Motor neuron (in vitro differentiated cells): ENCODE measurements at regions not wholly inside any gene's neighbourhood (a gene's known extent, or its start where the extent isn't known, plus 50 kb on each side); places are given as distances from the start of the nearest gene placed in this dataset.
A peak's percentile ranks its signal among the peaks of the same experiment; 100 is the strongest.

Experiments used
- ATAC-seq, 8 experiments: fragments of 200-7000 bp; cut with Tn5 transposase; replicated peaks in 6 of 8; 2 replicates each; pipeline ENCODE4 v1.8.0; 2021; ENCODE audit warnings: mild to moderate bottlenecking in 8 of 8, moderate library complexity in 8 of 8
- H3K27ac ChIP-seq, 2 donors: fragments of 250-450 bp; sonication (Bioruptor Pico); 2 replicates each; pipeline ENCODE4 v1.9.0; 2021; ENCODE audit warnings: antibody characterized with exemption in 2 of 2, mild to moderate bottlenecking in 2 of 2, moderate library complexity in 1 of 2
- H3K4me1 ChIP-seq, 2 donors: fragments of 250-450 bp; sonication (Bioruptor Pico); replicated peaks in 1 of 2; 2 replicates each; pipeline ENCODE4 v1.6.1; 2021; ENCODE audit warnings: antibody characterized with exemption in 2 of 2, mild to moderate bottlenecking in 2 of 2, moderate library complexity in 1 of 2
- H3K4me3 ChIP-seq, 5 donors: fragments of 250-450 bp; sonication (Bioruptor Pico); 2 replicates each; pipeline ENCODE4 v1.9.0; 2021; ENCODE audit warnings: antibody characterized with exemption in 5 of 5, mild to moderate bottlenecking in 5 of 5, moderate library complexity in 4 of 5
- WGBS, 10 experiments: fragments of 450-650 bp; shearing (Covaris generic); methylation state at CpG; one replicate each; pipeline ENCODE4 v1.0.0; 2022; 5-methylcytosine and 5-hydroxymethylcytosine counted together
- in situ Hi-C, 9 experiments: fragments of 400-800 bp; cut with MboI; loops; one replicate each; pipeline ENCODE4 v1.15.0; 2021; ENCODE audit warnings: low sequenced_read_pairs in 9 of 9, low pct_unique_long_range_greater_than_20kb in 2 of 9; ENCODE audit not compliant: unreplicated experiment in 9 of 9

- Histone ChIP-seq H3K4me1 (no peaks in the 10 kb centered on the region), H3K4me3 (no peak overlapping the region), H3K27ac (no peak overlapping the region)
- WGBS, 10 experiments: 0 to 75% (median 33%) methylated on average over 1 of the region's 1 CpG; no CpG with 5 or more reads in 1 of the 10 experiments
- in situ Hi-C loops: no loop called here
- no peak for ATAC-seq
These were observed 143.5 kb upstream of the CNTN4 start for GRCh38 chr3:1955170-1955569.

DNA sequence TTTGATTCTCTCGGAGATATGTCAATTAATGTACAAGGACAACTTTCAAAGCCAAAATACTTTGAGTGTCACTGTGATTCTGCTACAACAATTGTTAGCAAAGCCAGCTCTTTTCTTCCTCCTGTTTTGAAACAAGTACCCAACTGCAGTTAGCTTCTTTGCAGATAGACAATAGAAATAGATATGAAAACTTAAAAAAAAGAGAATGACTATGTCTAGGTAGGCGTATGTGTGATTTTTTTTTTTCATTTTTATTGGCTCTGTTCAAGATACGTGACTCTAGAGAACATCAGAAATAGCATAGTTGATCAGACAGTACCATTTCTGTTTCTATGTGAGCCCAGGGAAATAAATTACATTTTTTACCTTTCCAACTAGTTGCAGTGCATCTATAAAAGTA, 142.9 kb upstream of the CNTN4 start:
- no peak for ATAC-seq
- in situ Hi-C loops: no loop called here
- Histone ChIP-seq H3K4me1 (no peaks in the 10 kb centered on the region), H3K4me3 (no peak overlapping the region), H3K27ac (no peak overlapping the region)
- WGBS, 10 experiments: 3 to 100% (median 70%) methylated on average over 2 to 3 of the region's 3 CpGs

- no peaks in the 10 kb centered on the region for H3K4me1 ChIP-seq
- H3K4me3 ChIP-seq: no peak overlapping the region
- ATAC-seq: no peak
- no peak overlapping the region for H3K27ac ChIP-seq
- 8 to 79% (median 42%) methylated on average over 1 to 3 of the region's 3 CpGs; no CpG with 5 or more reads in 1 of the 10 experiments for WGBS, 10 experiments
- in situ Hi-C loops: no loop called here
These were observed 138.2 kb upstream of the CNTN4 start for GRCh38 chr3:1960506-1960905.

DNA sequence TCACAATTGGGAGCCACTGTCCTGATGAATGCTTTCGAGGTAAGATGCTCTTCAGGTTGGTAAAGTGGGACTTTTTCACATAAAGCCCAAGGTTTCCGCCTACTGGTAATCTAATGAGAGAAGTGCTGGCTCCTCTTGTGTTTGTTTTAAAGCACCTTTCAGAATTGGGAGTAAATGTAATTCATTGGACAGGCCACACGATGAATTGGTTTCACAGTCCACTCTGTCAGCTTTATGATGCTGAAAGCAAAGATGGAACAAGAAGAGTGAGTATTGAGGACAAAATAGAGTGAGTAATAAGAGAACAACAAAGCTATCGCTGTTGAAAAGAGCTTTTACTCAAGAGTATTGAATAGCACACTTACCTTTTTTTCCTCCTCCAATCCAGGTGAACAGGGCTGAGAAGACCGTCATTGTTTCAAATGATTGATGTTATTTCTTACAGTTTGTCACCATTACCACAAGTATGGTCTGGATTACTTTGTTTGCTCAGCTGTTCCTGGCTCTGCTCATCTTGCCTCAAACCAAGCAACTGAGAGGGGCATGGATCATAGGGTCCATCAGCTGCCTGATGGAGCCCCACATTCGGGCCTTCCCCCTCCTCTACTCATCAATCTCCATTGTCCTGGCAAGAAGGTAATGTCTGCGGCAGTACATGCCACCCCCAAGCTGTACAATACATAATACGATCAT, 136.1 kb upstream of the CNTN4 start:
- Histone ChIP-seq H3K27ac (no peak overlapping the region), H3K4me1 (no peaks in the 10 kb centered on the region), H3K4me3 (no peak overlapping the region)
- 0 to 88% (median 67%) methylated on average over 1 to 8 of the region's 8 CpGs for WGBS, 10 experiments
- peak in 2 of 8 experiments; percentile 15 to 50 for ATAC-seq
- in situ Hi-C loops: no loop called here

DNA sequence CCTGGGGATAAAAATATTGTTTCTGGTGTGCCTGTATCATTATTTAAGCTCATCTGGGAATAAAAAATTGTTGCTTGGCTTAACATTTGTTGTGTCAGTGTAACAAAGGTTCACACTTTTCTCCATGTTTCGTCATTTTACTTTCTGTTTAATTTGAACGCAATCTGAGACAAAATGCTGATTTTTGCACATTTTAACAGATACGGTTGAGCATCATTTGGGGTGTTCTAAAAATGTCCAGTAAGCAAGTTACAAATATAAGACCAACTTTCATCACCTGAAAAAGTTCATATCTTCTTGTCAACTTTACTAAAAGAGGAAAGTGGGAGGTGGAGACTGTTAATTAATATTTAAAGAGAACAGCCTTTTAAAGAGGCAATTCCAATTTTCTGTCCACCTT, 134.8 kb upstream of the CNTN4 start:
- WGBS, 10 experiments: 5 to 97% (median 76%) methylated on average over 2 to 3 of the region's 3 CpGs; no CpG with 5 or more reads in 1 of the 10 experiments
- no peak overlapping the region for H3K27ac ChIP-seq
- H3K4me1 ChIP-seq: no peaks in the 10 kb centered on the region
- no peak overlapping the region for H3K4me3 ChIP-seq
- ATAC-seq: no peak
- in situ Hi-C loops: no loop called here

GRCh38 chr3:1967525-1967924, 131.1 kb upstream of the CNTN4 start:
- Histone ChIP-seq H3K27ac (no peak overlapping the region), H3K4me1 (peaks cover 0 to 6% of the 10 kb centered on the region in 2 donors), H3K4me3 (no peak overlapping the region)
- in situ Hi-C loops: no loop called here
- ATAC-seq: no peak
- 0 to 93% (median 66%) methylated on average over 2 of the region's 2 CpGs for WGBS, 10 experiments

- in situ Hi-C loops: no loop called here
- peaks cover 0 to 6% of the 10 kb centered on the region in 2 donors for H3K4me1 ChIP-seq
- 0 to 85% (median 17%) methylated on average over 1 to 2 of the region's 2 CpGs; no CpG with 5 or more reads in 1 of the 10 experiments for WGBS, 10 experiments
- no peak overlapping the region for H3K4me3 ChIP-seq
- ATAC-seq: no peak
- no peak overlapping the region for H3K27ac ChIP-seq
These were observed 129.4 kb upstream of the CNTN4 start for GRCh38 chr3:1969281-1969680.

- ATAC-seq: no peak
- peaks cover 0 to 6% of the 10 kb centered on the region in 2 donors for H3K4me1 ChIP-seq
- in situ Hi-C loops: no loop called here
- WGBS, 10 experiments: 0 to 88% (median 17%) methylated on average over 1 of the region's 1 CpG; no CpG with 5 or more reads in 2 of the 10 experiments
- H3K27ac ChIP-seq: no peak overlapping the region
- no peak overlapping the region for H3K4me3 ChIP-seq
These were observed 126.9 kb upstream of the CNTN4 start for GRCh38 chr3:1971780-1972179.

- no peak for ATAC-seq
- H3K4me1 ChIP-seq: no peaks in the 10 kb centered on the region
- WGBS, 10 experiments: 2 to 79% (median 67%) methylated on average over 1 to 5 of the region's 5 CpGs
- H3K4me3 ChIP-seq: no peak overlapping the region
- in situ Hi-C loops: no loop called here
- H3K27ac ChIP-seq: no peak overlapping the region
These were observed 118.6 kb upstream of the CNTN4 start for GRCh38 chr3:1979961-1980615.

DNA sequence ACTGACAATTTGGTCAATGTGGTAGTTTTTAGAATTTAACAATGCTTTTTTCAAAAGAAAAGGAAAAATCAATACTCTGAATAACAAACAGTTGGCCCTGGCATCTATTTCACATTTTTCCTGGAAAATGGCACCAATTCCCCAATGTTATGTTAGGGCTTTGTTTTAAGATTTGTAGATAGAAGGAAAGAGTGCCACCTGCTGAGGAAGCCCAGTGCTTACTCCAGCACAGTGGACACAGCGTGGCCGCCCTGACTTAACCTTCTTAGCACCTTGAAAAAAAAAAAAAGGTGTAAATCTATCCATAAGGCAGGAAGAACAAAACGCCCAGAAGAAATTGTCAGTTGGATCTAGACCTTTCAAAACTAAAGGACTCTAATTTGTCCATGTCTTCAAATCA, 110.7 kb upstream of the CNTN4 start:
- peak in 1 of 8 experiments; percentile 45 for ATAC-seq
- in situ Hi-C loops: no loop called here
- 0 to 89% (median 44%) methylated on average over 1 to 3 of the region's 3 CpGs; no CpG with 5 or more reads in 1 of the 10 experiments for WGBS, 10 experiments

GRCh38 chr3:1998739-1999138, 99.9 kb upstream of the CNTN4 start:
- Histone ChIP-seq H3K27ac (no peak overlapping the region), H3K4me1 (no peaks in the 10 kb centered on the region), H3K4me3 (no peak overlapping the region)
- WGBS, 10 experiments: 29 to 100% (median 90%) methylated on average over 1 of the region's 1 CpG; no CpG with 5 or more reads in 6 of the 10 experiments
- in situ Hi-C loops: no loop called here
- no peak for ATAC-seq

More for the DNA sequence above, 110.7 kb upstream of the CNTN4 start:
- Histone ChIP-seq H3K4me1 (no peaks in the 10 kb centered on the region), H3K27ac (no peak overlapping the region), H3K4me3 (no peak overlapping the region)

GRCh38 chr3:2001306-2002108, 97.2 kb upstream of the CNTN4 start:
- H3K4me1 ChIP-seq: no peaks in the 10 kb centered on the region
- WGBS, 10 experiments: 44 to 94% (median 80%) methylated on average over 5 to 9 of the region's 9 CpGs
- H3K27ac ChIP-seq: no peak overlapping the region
- in situ Hi-C loops: no loop called here
- no peak overlapping the region for H3K4me3 ChIP-seq
- ATAC-seq: no peak

DNA sequence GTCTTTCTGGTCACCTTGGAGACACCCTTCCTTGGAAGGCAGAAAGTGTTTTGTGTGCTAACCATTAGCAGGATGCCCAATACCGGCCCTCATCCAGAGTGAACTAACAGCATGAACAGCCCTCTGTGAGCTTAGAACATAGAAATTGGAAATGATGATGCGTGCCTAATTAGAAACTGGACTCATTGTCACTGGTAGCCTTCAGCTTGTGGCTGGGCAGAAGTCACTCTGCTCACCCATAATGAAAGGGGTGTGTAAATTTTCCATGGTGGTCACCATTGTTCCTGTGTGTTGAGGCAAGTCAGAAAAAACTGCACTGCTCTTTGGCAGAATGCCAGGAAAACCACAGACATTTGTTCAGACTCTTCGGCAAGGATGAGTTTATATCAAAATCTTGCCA, 74.7 kb upstream of the CNTN4 start:
- peak in 5 of 8 experiments; percentile 72 to 96 (median 89) for ATAC-seq
- H3K4me1 ChIP-seq: no peaks in the 10 kb centered on the region
- no peak overlapping the region for H3K27ac ChIP-seq
- in situ Hi-C loops: no loop called here
- 7 to 58% (median 36%) methylated on average over 1 to 3 of the region's 3 CpGs; no CpG with 5 or more reads in 2 of the 10 experiments for WGBS, 10 experiments
- H3K4me3 ChIP-seq: no peak overlapping the region
